Effector CD8-positive, alpha-beta T cell (primary cell): ENCODE measurements at regions not wholly inside any gene's neighbourhood (a gene's known extent, or its start where the extent isn't known, plus 50 kb on each side); places are given as distances from the start of the nearest gene placed in this dataset.

Experiments used
- DNase-seq: peaks from one replicate; lab custom pipeline; 2025; lab: John Stamatoyannopoulos, UW

GRCh38 chr3:152516216-152516615 lies 247.5 kb downstream of the MBNL1 start:
- no peak for DNase-seq

- no peak for DNase-seq
Measured at GRCh38 chr3:152517502-152517901, 248.8 kb downstream of the MBNL1 start.

- DNase-seq = no peak
Measured at GRCh38 chr3:152518346-152518745, 249.6 kb downstream of the MBNL1 start.

- no peak for DNase-seq
Measured at GRCh38 chr3:152519376-152519775, 250.6 kb downstream of the MBNL1 start.

GRCh38 chr3:152522036-152522435 lies 253.3 kb downstream of the MBNL1 start:
- DNase-seq = no peak

GRCh38 chr3:152524198-152525140 lies 255.7 kb downstream of the MBNL1 start:
- peak; percentile 5 for DNase-seq

- DNase-seq = no peak
Measured at GRCh38 chr3:152531717-152532116, 263.0 kb downstream of the MBNL1 start.

GRCh38 chr3:152538518-152538917 lies 269.8 kb downstream of the MBNL1 start:
- no peak for DNase-seq

- no peak for DNase-seq
Measured at GRCh38 chr3:152539191-152539764, 270.5 kb downstream of the MBNL1 start.

GRCh38 chr3:152540120-152540519 lies 271.4 kb downstream of the MBNL1 start:
- DNase-seq = no peak

- no peak for DNase-seq
Measured at GRCh38 chr3:152547153-152547552, 278.4 kb downstream of the MBNL1 start.

- DNase-seq = no peak
Measured at GRCh38 chr3:152549263-152549662, 280.5 kb downstream of the MBNL1 start.

- no peak for DNase-seq
Measured at GRCh38 chr3:152550284-152550683, 281.6 kb downstream of the MBNL1 start.

GRCh38 chr3:152554980-152555379 lies 280.0 kb upstream of the P2RY1 start:
- no peak for DNase-seq

GRCh38 chr3:152555666-152556291 lies 279.2 kb upstream of the P2RY1 start:
- no peak for DNase-seq

GRCh38 chr3:152556731-152557254 lies 278.1 kb upstream of the P2RY1 start:
- no peak for DNase-seq

GRCh38 chr3:152557302-152557999 lies 277.5 kb upstream of the P2RY1 start:
- DNase-seq = no peak

- no peak for DNase-seq
Measured at GRCh38 chr3:152558386-152558785, 276.5 kb upstream of the P2RY1 start.

- DNase-seq = no peak
Measured at GRCh38 chr3:152559246-152559645, 275.7 kb upstream of the P2RY1 start.

GRCh38 chr3:152564459-152564858 lies 270.5 kb upstream of the P2RY1 start:
- DNase-seq = no peak

- no peak for DNase-seq
Measured at GRCh38 chr3:152574461-152575079, 260.4 kb upstream of the P2RY1 start.

- no peak for DNase-seq
Measured at GRCh38 chr3:152578769-152579168, 256.2 kb upstream of the P2RY1 start.
